IPS-18a (cell line): ENCODE measurements at regions not wholly inside any gene's neighbourhood (a gene's known extent, or its start where the extent isn't known, plus 50 kb on each side); places are given as distances from the start of the nearest gene placed in this dataset.
"Not testable (repeated sequence)": the region's sequence is repeated elsewhere in the genome, so short reads cannot be mapped to it uniquely, and the experiment has no call there.

Experiments used
- H3K27ac ChIP-seq: one replicate; pipeline ENCODE4 v1.5.1; 2013; ENCODE audit warnings: low read length
- H3K27me3 ChIP-seq: one replicate; pipeline ENCODE4 v1.6.1; 2013; ENCODE audit warnings: mild to moderate bottlenecking, low read length; ENCODE audit not compliant: control insufficient read depth, insufficient read depth
- H3K36me3 ChIP-seq: one replicate; pipeline ENCODE4 v1.6.1; 2013; ENCODE audit warnings: low read depth, low read length; ENCODE audit not compliant: control insufficient read depth
- H3K4me1 ChIP-seq: one replicate; pipeline ENCODE4 v1.6.1; 2013; ENCODE audit warnings: low read depth, low read length; ENCODE audit not compliant: control insufficient read depth
- H3K4me3 ChIP-seq: one replicate; pipeline ENCODE4 v1.5.1; 2013; ENCODE audit warnings: low read length
- H3K9ac ChIP-seq: one replicate; pipeline ENCODE4 v1.6.1; 2013; ENCODE audit warnings: mild to moderate bottlenecking, low read length, moderate library complexity
- H3K9me3 ChIP-seq: one replicate; pipeline ENCODE4 v1.6.1; 2013; ENCODE audit warnings: low read depth, low read length; ENCODE audit not compliant: control insufficient read depth

DNA sequence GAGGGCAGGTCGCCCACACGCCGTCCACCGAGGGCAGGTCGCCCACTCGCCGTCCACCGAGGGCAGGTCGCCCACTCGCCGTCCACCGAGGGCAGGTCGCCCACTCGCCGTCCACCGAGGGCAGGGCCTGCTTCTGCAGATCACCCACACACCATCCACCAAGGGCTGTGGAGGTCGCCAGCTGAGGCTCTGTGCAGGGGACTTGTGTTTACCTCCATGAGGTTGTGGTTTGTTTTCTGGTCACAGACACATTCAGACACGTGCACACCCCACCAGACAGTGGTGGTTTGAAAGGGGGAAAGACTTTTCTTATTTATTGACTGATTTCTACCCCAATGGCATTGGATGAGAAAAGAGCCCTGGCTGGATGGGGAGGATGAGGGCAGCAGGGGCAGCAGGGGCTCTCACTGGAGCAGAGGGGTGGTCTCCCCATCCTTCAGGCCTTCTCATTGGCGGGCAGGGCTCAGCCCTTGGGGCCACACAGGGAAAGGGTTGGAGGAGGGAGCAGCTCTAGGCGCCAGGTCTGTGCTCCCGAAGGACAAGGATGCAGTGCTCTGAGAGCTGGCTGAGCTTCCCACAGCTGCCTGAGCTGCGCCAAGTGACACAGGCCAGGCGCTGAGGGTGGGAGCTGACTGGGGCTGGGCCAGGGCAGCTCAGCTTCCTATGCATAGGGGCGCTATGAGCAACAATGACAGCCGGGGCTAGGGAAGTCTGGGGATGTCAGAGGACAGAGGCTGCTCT, 252.6 kb upstream of the B3GAT1 start:
- Histone ChIP-seq H3K27me3 (no peaks in the 10 kb centered on the region), H3K4me3 (no peak overlapping the region), H3K36me3 (no peaks in the 10 kb centered on the region), H3K9ac (no peak overlapping the region), H3K9me3 (no peaks in the 10 kb centered on the region), H3K27ac (no peak overlapping the region), H3K4me1 (no peaks in the 10 kb centered on the region)

DNA sequence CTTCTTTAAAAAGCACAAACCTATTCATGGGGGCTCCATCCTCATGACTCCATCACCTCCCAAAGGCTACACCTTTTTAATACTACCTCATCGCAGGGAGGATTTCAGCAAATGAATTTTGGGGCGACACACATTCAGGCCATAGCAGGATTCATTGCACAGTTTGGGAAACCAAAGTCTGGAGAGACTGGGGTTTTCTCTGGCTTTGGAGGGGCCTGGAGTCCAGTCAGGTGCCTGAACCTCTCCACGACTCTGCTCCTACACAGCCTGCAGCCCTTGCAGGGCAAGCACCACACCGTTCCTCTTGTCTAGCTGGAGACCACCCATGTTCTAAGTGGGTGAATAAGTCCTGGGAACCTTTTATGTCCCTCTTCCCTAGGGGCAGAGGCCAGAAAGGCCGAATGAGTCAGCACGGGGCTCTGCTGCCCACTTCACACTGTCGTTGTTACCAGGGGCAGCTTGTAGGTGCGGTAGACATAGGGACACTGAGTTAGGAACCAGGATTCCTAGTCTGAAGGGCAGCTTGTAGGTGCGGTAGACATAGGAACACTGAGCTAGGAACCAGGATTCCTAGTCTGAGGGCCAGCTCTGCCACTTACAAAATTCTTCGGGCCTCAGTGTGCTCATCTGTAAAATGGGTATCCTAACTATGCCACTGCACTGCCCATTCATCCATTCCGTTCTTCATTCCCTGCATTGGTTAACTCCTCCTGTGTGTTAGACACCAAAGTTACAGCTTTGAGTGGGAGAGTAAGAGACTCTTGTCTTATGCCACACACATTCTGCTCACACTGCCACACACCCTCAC, 251.7 kb upstream of the B3GAT1 start:
- no peaks in the 10 kb centered on the region for H3K36me3 ChIP-seq
- H3K9ac ChIP-seq, result no peak overlapping the region
- no peak overlapping the region for H3K27ac ChIP-seq
- no peaks in the 10 kb centered on the region for H3K4me1 ChIP-seq
- H3K4me3 ChIP-seq, result no peak overlapping the region
- no peaks in the 10 kb centered on the region for H3K9me3 ChIP-seq
- no peaks in the 10 kb centered on the region for H3K27me3 ChIP-seq

DNA sequence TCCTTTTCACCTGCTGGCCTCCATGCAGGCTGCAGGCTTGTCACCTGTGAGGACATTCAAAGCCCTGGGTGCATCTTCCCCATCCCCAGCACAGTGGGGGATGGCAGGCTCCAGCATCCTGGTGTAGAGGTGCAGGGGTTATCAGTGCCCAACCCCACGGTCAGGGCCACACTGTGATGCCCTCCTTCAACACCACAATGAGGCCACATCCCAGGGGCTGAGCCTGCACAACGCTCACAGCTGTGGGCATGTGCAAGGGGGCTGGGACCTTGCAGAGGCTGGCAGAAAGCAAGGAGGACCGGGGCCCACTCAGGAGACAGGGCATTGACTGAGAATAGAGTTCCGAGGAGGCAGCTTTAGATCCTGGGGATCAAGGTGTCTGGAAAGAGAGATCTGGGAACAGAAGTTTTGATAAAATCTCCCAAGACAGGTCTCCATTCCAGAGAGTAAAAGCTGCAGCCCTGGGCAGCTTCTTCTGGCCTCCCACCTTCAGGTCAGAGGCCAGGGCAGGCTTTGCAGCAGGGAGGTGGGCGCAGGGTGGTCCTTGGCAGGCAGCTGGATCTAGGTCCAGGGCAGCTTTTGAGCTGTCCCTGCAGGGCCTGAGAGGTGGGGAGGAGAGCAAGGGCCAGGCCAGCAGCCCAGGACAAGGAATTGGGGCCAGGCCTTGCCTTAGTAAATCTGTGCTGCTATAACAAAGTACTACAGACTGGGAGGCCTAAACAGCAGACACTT, 250.8 kb upstream of the B3GAT1 start:
- no peaks in the 10 kb centered on the region for H3K9me3 ChIP-seq

DNA sequence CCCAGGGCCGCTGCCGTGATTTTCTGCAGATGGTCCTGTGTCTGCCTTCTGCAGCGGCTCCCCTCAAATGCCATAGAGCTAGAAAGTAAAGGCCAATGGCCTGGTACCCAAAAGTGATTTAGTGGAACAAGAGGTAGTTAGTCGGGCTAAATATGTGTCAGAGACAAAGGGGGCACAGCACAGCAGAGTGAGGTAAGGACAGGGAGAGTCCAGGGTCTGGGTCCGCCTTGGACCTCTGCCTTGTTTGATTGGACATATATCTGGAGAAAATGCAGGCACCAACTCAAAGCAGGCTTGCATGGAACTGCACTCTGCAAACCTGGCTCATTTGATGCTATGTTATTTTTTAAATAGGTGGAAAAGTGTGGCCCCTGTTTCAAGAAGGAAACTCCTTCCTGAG, 249.6 kb upstream of the B3GAT1 start:
- Histone ChIP-seq H3K4me1 (no peaks in the 10 kb centered on the region), H3K9me3 (no peaks in the 10 kb centered on the region), H3K27me3 (no peaks in the 10 kb centered on the region), H3K36me3 (no peaks in the 10 kb centered on the region), H3K9ac (no peak overlapping the region), H3K27ac (no peak overlapping the region), H3K4me3 (no peak overlapping the region)

More for the DNA sequence above, 250.8 kb upstream of the B3GAT1 start:
- H3K27me3 ChIP-seq, result no peaks in the 10 kb centered on the region
- no peak overlapping the region for H3K27ac ChIP-seq
- H3K36me3 ChIP-seq, result no peaks in the 10 kb centered on the region
- H3K4me1 ChIP-seq, result no peaks in the 10 kb centered on the region
- H3K4me3 ChIP-seq, result no peak overlapping the region
- H3K9ac ChIP-seq, result no peak overlapping the region

- no peaks in the 10 kb centered on the region for H3K9me3 ChIP-seq
- no peaks in the 10 kb centered on the region for H3K4me1 ChIP-seq
- no peaks in the 10 kb centered on the region for H3K27me3 ChIP-seq
- H3K27ac ChIP-seq, result no peak overlapping the region
- no peaks in the 10 kb centered on the region for H3K36me3 ChIP-seq
- no peak overlapping the region for H3K9ac ChIP-seq
- H3K4me3 ChIP-seq, result no peak overlapping the region
Observed at GRCh38 chr11:134660416-134660815, 248.4 kb upstream of the B3GAT1 start.

- Histone ChIP-seq H3K4me1 (peaks cover 4% of the 10 kb centered on the region), H3K27me3 (no peaks in the 10 kb centered on the region), H3K36me3 (no peaks in the 10 kb centered on the region), H3K4me3 (no peak overlapping the region), H3K27ac (no peak overlapping the region), H3K9me3 (no peaks in the 10 kb centered on the region), H3K9ac (no peak overlapping the region)
Observed at GRCh38 chr11:134659882-134660281, 247.8 kb upstream of the B3GAT1 start.

- H3K27ac ChIP-seq, result no peak overlapping the region
Observed at GRCh38 chr11:134658481-134659225, 246.6 kb upstream of the B3GAT1 start.

DNA sequence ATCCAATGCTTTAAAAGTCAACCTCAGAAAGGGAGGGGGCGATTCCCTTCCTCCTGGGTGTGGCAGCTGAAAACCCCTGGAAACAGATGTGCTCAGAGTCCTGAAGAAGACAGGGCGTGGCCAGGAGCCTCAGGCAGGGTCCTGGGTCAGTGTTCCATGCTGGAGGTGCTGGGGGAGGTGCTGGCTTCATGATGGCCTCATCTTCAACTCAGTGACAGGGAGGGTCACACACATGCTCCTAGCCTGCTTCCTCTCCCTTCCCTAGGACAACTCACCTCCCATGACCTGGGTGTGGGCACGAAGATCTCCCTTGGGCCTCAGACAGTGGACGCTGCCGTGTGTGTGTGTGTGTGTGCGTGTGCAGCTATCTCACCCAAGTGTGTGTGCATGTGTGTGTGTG, 245.6 kb upstream of the B3GAT1 start:
- Histone ChIP-seq H3K27me3 (no peaks in the 10 kb centered on the region), H3K27ac (no peak overlapping the region), H3K9ac (no peak overlapping the region), H3K4me3 (no peak overlapping the region), H3K4me1 (peaks cover 5% of the 10 kb centered on the region), H3K9me3 (no peaks in the 10 kb centered on the region), H3K36me3 (no peaks in the 10 kb centered on the region)

More at GRCh38 chr11:134658481-134659225, 246.6 kb upstream of the B3GAT1 start:
- Histone ChIP-seq H3K9ac (no peak overlapping the region), H3K27me3 (no peaks in the 10 kb centered on the region), H3K4me1 (peaks cover 5% of the 10 kb centered on the region), H3K9me3 (no peaks in the 10 kb centered on the region), H3K36me3 (no peaks in the 10 kb centered on the region), H3K4me3 (no peak overlapping the region)

DNA sequence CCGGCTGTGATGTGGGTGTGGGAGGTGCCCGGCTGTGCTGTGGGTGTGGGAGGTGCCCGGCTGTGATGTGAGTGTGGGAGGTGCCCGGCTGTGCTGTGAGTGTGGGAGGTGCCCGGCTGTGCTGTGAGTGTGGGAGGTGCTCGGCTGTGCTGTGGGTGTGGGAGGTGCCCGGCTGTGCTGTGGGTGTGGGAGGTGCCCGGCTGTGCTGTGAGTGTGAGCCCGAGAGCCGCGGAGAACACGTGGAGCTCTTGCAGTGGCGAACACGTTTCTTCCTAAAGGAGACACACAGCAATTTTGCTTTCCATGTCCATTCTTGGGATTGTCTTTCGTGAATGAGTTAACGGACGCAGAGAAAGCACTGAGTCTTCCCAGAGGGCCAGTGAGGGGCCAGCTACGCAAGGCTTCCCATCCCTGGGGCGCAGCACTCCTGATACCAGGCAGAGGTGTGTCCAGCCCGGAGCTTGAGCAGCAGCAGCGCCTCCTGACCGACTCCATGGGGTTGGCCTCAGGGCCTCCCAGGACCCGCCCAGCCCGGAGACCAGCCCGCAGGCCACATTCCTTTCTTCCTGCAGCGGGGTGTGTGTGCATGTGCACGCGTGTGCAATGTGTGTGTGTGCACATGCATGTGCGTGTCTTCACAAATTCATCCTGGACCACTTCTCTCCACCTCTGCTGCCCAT, 245.0 kb upstream of the B3GAT1 start:
- no peak overlapping the region for H3K27ac ChIP-seq

DNA sequence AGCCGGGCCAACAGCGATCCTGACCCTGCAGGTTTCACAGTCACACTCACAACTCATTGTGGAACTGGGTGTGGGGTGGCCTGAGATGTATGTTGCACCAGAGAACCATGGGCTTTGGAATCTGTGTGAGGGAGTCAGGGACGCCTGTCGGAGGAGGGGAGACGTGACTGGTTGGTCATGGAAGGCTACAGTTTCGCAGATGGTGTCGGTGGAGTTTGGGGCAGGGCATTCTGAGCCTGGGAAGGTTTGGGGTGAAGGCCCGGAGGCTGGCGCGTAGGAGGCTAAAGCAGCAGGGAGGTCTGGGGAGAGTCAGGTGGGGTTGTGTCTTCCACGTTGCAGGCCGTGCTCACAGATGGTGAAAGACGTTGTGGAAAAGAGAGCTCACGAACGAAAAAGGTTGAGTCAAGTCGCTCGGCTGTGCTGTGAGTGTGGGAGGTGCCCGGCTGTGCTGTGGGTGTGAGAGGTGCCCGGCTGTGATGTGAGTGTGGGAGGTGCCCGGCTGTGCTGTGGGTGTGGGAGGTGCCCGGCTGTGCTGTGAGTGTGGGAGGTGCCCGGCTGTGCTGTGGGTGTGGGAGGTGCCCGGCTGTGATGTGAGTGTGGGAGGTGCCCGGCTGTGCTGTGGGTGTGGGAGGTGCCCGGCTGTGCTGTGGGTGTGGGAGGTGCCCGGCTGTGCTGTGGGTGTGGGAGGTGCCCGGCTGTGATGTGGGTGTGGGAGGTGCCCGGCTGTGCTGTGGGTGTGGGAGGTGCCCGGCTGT, 244.2 kb upstream of the B3GAT1 start:
- H3K4me1 ChIP-seq, H3K27me3 ChIP-seq, H3K9me3 ChIP-seq, H3K9ac ChIP-seq, H3K36me3 ChIP-seq, H3K4me3 ChIP-seq, H3K27ac ChIP-seq: not testable (repeated sequence)

More for the DNA sequence above, 245.0 kb upstream of the B3GAT1 start:
- peaks cover 5% of the 10 kb centered on the region for H3K4me1 ChIP-seq
- H3K36me3 ChIP-seq, result no peaks in the 10 kb centered on the region
- no peaks in the 10 kb centered on the region for H3K9me3 ChIP-seq
- H3K27me3 ChIP-seq, result no peaks in the 10 kb centered on the region
- no peak overlapping the region for H3K4me3 ChIP-seq
- no peak overlapping the region for H3K9ac ChIP-seq
